ENCODE measurements at regions not wholly inside any gene's neighbourhood (a gene's known extent, or its start where the extent isn't known, plus 50 kb on each side); places are given as distances from the start of the nearest gene placed in this dataset.
"Not testable (repeated sequence)": the region's sequence is repeated elsewhere in the genome, so short reads cannot be mapped to it uniquely, and the experiment has no call there.

DNA sequence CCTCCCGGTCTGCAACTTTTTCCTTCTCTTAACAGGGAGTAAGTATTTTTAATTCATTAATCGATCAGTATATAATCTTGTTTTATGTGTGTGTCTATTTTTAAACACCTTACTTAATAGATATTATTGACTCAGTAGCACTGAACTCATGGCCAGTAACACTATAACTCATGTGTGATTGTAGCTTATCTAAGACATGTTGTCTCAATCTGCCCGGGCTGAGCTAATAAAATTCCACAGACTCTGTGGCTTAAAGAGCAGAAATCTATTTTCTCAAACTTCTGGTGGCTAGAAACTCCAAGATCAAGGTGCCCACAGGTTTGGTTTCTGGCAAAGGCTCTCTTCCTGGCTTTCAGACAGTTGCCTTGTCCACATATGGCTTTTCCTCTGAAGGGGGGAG, 68.8 kb upstream of the TNFAIP3 start:
- DNase-seq (ENCODE audit: extremely low read depth in 1 of 2, low read depth in 1 of 2) = no peak

GRCh38 chr6:137798846-137799245, 68.2 kb upstream of the TNFAIP3 start:
- DNase-seq (ENCODE audit: extremely low read depth in 1 of 2, low read depth in 1 of 2) = no peak

DNA sequence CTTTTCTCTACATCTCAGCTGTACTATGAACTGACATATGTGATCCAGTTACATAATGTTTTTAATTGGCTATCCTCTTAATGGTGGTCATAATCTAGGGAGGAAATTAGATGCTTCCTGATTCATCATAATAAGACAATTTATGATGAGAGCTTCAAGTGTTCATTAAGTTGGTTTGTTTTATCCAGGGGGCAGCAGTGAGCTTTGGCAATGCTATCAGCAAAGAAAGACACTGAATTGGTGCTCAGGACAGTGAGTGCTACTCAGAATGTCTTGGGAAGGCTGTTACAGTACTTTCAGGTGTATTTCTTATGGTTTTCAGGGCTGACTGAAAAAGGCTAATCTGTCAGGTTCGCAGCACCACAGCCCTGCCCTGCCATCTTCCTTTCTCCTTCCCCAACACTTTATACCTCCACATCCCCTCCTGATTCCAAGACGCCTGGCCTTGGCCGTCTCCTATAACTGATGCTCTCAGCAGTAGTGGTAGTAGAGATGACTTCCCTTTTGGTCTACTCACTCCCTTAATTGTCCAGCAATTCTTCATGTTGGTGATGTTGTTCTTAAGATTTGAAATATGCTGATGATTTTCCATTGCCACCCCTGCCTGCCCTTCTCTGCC, 67.0 kb upstream of the TNFAIP3 start:
- peak in 1 of 2 donors; percentile 57 for DNase-seq (ENCODE audit: extremely low read depth in 1 of 2, low read depth in 1 of 2)

- no peak for DNase-seq (ENCODE audit: extremely low read depth in 1 of 2, low read depth in 1 of 2)
Observed at GRCh38 chr6:137800762-137801161, 66.3 kb upstream of the TNFAIP3 start.

- no peak for DNase-seq (ENCODE audit: extremely low read depth in 1 of 2, low read depth in 1 of 2)
Observed at GRCh38 chr6:137801352-137802114, 65.5 kb upstream of the TNFAIP3 start.

- DNase-seq (ENCODE audit: extremely low read depth in 1 of 2, low read depth in 1 of 2) = no peak
Observed at GRCh38 chr6:137802408-137803182, 64.5 kb upstream of the TNFAIP3 start.

- DNase-seq (ENCODE audit: extremely low read depth in 1 of 2, low read depth in 1 of 2) = no peak
Observed at GRCh38 chr6:137804637-137805036, 62.4 kb upstream of the TNFAIP3 start.

- DNase-seq (ENCODE audit: extremely low read depth in 1 of 2, low read depth in 1 of 2) = no peak
Observed at GRCh38 chr6:137805622-137806021, 61.4 kb upstream of the TNFAIP3 start.

DNA sequence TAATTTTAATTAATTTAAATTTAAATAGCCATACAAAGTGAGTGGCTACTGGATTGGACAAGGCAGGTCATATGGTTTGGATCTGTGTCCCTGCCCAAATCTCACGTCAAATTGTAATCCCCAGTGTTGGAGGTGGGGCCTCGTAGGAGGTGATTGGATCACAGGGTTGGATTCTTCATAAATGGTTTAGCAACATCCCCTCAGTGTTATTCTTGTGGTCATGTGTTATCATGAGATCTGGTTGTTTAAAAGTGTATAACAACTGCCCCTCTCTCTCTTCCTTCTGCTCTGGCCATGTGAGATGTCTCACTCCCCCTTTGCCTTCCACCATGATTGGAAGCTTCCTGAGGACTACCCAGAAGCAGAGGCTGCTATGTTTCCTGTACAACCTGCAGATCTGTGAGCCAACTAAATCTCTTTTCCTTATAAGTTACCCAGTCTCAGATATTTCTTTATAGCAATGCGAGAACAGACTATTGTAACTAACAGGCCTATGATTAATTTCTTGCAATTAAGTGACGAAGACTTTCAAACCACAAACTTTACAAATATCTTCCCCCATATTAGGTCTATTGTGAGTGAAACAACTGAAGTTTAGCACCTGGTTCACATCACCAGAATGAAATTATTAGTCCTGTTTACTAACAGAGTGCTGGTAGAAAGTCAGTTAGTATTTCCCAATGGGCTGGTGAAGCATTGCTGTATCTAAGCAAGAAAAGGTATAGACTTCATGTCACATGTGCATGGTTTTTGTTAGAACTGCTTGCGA, 60.0 kb upstream of the TNFAIP3 start:
- no peak for DNase-seq (ENCODE audit: extremely low read depth in 1 of 2, low read depth in 1 of 2)

DNA sequence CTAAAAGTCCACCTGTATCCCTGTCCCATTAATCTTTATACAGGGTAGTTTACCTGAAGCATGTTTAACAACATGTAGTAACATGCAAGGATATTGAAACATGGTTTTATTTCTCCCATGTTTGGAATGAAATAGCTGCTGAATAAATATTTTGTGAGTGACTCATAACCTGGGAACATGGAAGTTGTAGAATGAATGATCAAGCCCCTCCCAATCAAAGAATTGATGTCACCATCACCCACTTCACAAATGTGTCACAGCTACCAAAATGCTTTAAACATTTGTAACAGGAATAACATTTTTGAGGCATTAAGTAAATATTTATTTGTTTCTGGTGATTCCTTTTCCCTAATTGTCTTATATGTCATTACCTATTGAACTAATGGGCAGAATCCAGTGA, 58.9 kb upstream of the TNFAIP3 start:
- no peak for DNase-seq (ENCODE audit: extremely low read depth in 1 of 2, low read depth in 1 of 2)

- no peak for DNase-seq (ENCODE audit: extremely low read depth in 1 of 2, low read depth in 1 of 2)
Observed at GRCh38 chr6:137808836-137809315, 58.2 kb upstream of the TNFAIP3 start.

GRCh38 chr6:137809895-137810553, 57.0 kb upstream of the TNFAIP3 start:
- not testable (repeated sequence) for DNase-seq (ENCODE audit: extremely low read depth in 1 of 2, low read depth in 1 of 2)

DNA sequence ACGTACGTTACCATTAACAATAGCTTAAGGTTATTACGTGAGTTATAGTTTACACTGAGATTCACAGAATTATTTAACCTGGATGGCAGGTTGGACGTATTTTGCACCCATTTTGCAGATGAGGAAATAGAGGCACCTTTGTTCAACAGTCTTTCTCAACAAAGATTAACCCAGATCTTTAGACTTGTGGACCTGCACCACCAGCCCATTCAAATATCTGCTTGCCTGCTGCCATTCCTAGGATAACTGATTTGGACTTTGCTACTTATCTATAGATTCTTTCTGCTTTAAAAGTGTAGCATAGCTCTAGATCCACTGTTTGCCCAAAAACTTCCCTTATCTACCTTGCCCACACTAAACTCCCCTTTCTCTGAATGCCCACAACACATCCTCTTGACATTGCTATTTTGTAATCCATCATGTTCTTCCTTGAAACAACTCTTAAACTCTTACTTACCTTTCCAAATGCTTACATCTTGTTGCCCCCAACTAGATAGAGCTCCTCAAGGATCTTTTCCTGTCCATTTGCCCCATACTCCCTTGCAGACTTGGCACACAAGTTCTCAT, 56.4 kb upstream of the TNFAIP3 start:
- no peak for DNase-seq (ENCODE audit: extremely low read depth in 1 of 2, low read depth in 1 of 2)

DNA sequence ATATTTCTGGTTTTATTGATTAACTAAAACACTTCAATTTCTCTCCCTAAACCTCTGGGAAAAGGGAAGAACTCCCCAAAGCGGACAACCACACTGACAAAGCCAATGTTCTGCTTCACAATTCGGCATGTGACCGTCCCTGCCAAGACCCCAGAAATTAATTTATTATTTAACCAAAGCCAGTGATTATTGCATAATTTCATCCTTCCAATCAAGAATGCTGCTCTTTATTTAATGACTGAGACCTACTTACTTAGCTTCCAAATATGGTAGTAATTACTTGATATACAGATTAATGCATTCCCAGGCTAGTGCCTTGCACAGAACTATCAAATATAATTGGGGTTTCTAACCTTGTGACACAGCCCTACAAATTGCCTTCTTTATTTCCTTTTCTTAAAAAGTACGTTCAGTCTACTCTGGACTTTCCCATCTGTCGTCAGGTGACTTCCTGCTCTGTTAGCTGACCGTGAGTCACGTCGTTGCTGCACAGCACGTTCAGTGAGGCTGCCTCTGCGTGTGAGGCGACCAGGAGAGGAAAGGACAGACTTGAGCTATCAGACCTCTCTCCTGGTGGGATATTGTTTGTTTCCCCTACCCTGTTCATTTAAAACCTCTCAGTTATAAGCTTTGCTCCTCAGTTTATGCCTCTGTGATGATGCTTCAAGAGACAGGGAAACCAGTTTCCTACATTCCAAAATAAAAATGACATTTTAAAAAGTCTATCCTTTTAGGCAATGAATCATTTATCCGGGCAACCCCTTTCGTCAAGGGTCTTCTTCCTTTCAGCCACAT, 55.7 kb upstream of the TNFAIP3 start:
- peak; percentile 56 to 58 for DNase-seq (ENCODE audit: extremely low read depth in 1 of 2, low read depth in 1 of 2)

DNA sequence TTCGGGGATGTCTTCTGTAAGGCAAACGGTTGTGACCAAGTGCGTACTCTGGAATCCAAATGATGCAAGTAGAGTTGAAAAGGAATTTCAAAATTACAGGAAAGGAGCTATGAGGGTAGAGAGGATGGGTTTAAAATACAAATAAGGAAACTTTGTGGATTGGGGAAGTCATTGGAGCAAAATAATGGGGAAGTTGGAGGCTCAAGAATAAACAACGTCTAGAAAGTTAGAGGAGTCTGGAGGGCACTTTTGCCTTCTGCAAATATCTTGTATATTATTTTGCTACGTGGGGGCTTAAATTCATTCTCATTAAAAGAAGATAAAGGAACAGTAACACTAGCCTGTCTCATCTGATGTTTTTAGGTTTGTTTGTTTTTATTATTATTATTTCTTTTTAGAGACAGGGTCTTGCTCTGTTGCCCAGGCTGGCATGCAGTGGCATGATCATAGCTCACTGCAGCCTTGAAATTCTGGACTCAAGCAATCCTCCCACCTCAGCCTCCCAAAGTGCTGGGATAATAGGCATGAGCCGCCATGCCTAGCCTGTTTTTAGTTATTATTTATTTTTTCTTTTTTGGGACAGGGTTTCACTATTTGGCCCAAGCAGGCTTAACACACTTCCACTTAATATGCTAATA, 55.0 kb upstream of the TNFAIP3 start:
- DNase-seq (ENCODE audit: extremely low read depth in 1 of 2, low read depth in 1 of 2) = no peak

DNA sequence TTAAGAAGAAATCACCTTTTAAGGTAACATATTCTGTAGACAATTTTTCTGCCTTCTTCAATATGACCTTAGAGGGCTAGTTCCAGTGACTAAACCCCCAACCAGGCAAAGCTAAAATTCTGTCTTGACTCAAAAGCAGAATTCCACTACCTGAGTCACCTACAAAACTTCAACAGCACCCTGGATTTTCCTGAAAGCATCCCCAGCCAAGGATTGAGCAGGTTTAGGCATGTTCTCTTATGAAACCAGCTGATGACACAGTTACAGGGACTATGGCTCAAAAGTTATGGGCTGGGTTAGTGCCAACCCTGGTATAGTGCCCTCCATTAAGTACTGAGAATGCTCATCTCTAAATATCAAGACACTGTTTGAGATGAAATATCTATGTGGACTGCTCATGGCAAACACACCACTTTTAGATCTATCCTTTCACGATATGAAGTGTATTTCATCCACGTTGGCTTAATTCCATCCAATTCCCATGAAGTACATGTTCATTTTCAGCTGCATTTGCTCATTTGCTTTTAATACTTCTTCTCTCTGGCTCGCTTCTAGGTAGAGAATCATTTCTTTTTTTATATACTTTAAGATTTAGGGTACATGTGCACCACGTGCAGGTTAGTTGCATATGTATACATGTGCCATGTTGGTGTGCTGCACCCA, 53.6 kb upstream of the TNFAIP3 start:
- no peak for DNase-seq (ENCODE audit: extremely low read depth in 1 of 2, low read depth in 1 of 2)

DNA sequence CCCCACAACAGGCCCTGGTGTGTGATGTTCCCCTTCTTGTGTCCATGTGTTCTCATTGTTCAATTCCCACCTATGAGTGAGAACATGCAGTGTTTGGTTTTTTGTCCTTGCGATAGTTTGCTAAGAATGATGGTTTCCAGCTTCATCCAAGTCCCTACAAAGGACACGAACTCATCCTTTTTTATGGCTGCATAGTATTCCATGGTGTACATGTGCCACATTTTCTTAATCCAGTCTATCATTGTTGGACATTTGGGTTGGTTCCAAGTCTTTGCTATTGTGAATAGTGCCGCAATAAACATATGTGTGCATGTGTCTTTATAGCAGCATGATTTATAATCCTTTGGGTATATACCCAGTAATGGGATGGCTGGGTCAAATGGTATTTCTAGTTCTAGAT, 53.0 kb upstream of the TNFAIP3 start:
- DNase-seq (ENCODE audit: extremely low read depth in 1 of 2, low read depth in 1 of 2) = not testable (repeated sequence)

GRCh38 chr6:137815692-137816091, 51.4 kb upstream of the TNFAIP3 start:
- DNase-seq (ENCODE audit: extremely low read depth in 1 of 2, low read depth in 1 of 2) = no peak

All from activated CD8-positive, alpha-beta memory T cell treated with anti-CD3 and anti-CD28 coated beads for 1 hour (primary cell).